Upper lobe of right lung (tissue), 1 donor: ENCODE measurements at regions not wholly inside any gene's neighbourhood (a gene's known extent, or its start where the extent isn't known, plus 50 kb on each side); places are given as distances from the start of the nearest gene placed in this dataset.

Source experiments
- ATAC-seq: fragments of 200-7000 bp; cut with Tn5 transposase; one replicate; pipeline ENCODE4 v1.9.1; 2020; ENCODE audit warnings: mild to moderate bottlenecking, moderate library complexity
- DNase-seq: peaks from one replicate; pipeline ENCODE4 v3.0.0-alpha.2; 2020
- H3K27ac ChIP-seq: fragments of 200-600 bp; one replicate; pipeline ENCODE4 v1.8.0; 2022
- H3K27me3 ChIP-seq: fragments of 200-600 bp; one replicate; pipeline ENCODE4 v1.8.0; 2022; ENCODE audit warnings: mild to moderate bottlenecking
- H3K36me3 ChIP-seq: fragments of 200-600 bp; one replicate; pipeline ENCODE4 v1.8.0; 2022
- H3K4me1 ChIP-seq: fragments of 200-600 bp; one replicate; pipeline ENCODE4 v1.8.0; 2022
- H3K4me3 ChIP-seq: fragments of 200-600 bp; one replicate; pipeline ENCODE4 v1.8.0; 2022; ENCODE audit warnings: mild to moderate bottlenecking
- H3K9me3 ChIP-seq: fragments of 200-600 bp; one replicate; pipeline ENCODE4 v1.8.0; 2022
- intact Hi-C: fragments of 100-400 bp; cut with DNase I; formaldehyde crosslinking; loops from one replicate; pipeline ENCODE4 v1.11.0; 2022
- TF ChIP-seq, protein P1 (sequence below): fragments of 200-600 bp; IDR thresholded peaks from one replicate; pipeline ENCODE4 v1.8.0; 2022; ENCODE audit warnings: antibody characterized with exemption
- donor health status: DM: no; HTN: yes; CAD: no; lungs with severe emphysema.

DNA sequence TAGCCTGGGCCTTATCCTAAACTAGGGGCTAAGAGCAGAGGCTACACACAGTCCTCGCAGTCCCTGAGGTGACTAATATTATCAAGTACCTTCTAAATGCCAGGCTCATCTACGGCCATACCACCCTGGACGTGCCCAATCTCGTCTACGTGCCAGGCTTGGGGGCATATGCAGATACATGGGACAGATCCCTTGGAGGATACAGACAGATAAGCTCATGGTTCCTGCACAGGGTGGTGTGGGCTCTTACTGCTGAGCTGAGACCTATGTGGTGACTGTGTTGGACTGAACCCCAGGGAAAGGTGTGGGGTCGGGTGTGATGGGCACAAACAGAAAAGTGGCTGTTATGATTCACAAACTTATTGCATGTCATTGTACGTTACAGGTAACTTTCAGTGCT lies 268.4 kb upstream of the NEBL start:
- H3K4me3 ChIP-seq: no peak overlapping the region
- H3K36me3 ChIP-seq: no peaks in the 10 kb centered on the region
- H3K27me3 ChIP-seq: no peaks in the 10 kb centered on the region
- ATAC-seq: no peak
- TF ChIP-seq, protein P1, sequence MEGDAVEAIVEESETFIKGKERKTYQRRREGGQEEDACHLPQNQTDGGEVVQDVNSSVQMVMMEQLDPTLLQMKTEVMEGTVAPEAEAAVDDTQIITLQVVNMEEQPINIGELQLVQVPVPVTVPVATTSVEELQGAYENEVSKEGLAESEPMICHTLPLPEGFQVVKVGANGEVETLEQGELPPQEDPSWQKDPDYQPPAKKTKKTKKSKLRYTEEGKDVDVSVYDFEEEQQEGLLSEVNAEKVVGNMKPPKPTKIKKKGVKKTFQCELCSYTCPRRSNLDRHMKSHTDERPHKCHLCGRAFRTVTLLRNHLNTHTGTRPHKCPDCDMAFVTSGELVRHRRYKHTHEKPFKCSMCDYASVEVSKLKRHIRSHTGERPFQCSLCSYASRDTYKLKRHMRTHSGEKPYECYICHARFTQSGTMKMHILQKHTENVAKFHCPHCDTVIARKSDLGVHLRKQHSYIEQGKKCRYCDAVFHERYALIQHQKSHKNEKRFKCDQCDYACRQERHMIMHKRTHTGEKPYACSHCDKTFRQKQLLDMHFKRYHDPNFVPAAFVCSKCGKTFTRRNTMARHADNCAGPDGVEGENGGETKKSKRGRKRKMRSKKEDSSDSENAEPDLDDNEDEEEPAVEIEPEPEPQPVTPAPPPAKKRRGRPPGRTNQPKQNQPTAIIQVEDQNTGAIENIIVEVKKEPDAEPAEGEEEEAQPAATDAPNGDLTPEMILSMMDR: no peak
- no peak for DNase-seq
- H3K27ac ChIP-seq: no peak overlapping the region
- no peaks in the 10 kb centered on the region for H3K4me1 ChIP-seq
- H3K9me3 ChIP-seq: no peaks in the 10 kb centered on the region
- intact Hi-C loops: no loop called here

DNA sequence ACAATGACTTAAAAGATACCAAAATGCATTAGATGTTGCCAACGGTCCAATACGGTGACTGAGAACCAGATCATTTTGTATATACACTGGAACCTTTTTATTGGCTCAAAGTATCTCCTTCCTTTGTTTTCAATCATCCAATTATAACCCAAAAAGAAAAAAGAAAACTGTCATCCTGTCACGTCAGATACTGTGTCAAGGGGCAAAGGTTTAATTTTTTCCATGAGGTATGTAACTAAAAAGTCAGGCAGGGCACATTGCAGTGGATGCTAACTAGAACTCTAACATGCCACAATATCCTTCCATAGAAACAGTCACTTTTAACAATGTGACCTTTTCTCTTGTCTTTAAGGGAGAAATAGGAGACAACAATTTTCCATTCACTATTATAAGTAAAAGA lies 267.6 kb upstream of the NEBL start:
- TF ChIP-seq, protein P1: no peak
- Histone ChIP-seq H3K4me1 (no peaks in the 10 kb centered on the region), H3K27ac (no peak overlapping the region), H3K36me3 (no peaks in the 10 kb centered on the region), H3K27me3 (no peaks in the 10 kb centered on the region), H3K4me3 (no peak overlapping the region), H3K9me3 (no peaks in the 10 kb centered on the region)
- no peak for ATAC-seq
- no peak for DNase-seq
- intact Hi-C loops: no loop called here

DNA sequence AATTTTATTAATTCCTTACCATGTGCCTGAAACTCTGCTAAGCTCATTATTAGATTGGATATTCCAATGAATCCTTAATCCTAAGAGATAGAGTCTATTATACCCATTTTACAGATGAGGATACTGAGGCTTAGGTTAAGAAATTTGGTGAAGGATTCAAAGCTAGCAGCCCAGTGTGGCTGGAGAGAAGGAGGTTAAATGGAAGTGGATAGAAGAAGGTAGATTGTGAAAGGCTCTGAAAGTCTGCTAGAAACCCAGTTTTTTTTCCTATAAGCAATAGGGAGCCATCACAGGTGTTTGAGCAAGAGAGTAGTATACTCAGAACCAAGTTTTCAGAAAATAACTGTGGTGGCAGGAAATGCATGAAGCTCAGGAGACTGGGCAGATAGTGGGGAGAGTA lies 265.8 kb upstream of the NEBL start:
- intact Hi-C loops: no loop called here
- Histone ChIP-seq H3K4me1 (no peaks in the 10 kb centered on the region), H3K27ac (no peak overlapping the region), H3K4me3 (no peak overlapping the region), H3K36me3 (no peaks in the 10 kb centered on the region), H3K27me3 (no peaks in the 10 kb centered on the region), H3K9me3 (no peaks in the 10 kb centered on the region)
- no peak for ATAC-seq
- no peak for DNase-seq
- TF ChIP-seq, protein P1: no peak

DNA sequence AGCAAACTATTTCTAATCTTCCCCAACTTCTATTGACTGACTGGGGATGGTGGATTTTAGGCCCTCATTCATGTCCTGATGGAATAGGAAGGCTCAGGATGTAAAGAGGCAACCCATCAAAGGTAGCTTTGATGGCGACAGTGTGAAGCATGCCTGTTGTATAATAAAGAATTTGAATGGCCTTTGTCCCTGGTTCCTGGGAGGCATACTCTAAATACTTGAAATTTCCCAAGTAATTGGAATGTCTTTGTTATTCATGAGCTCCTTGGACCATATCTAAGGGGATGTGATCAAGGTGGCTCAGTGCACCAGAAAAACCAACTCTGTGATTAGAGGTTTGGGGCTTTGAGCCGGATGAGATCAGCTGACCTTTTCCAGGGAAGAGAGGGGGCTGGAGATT lies 264.5 kb upstream of the NEBL start:
- no peak for DNase-seq
- TF ChIP-seq, protein P1: no peak
- intact Hi-C loops: no loop called here

DNA sequence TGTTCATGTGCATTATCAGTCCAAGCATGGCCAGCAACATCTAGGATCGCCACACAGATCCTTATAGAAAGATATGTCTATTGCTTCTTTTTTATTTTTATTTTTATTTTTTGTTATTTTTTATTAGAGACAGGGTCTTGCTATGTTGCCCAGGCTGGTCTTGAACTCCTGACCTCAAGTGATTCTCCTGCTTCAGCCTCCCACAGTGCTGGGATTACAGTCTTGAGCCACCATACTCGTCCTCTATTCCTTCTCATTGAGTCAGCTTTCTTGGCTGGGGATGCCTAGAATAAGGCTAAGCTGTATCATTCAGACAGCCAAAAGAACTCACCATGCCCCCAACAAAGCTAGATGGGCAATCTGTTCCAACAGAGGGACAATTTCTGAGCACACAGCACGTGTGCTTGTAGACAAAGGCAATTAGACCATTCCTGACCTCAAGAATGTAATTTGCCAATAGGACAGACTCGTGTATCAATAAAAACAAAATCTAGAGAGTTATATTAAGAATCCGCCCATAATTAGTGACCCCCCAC lies 264.0 kb upstream of the NEBL start:
- no peak for ATAC-seq
- Histone ChIP-seq H3K4me3 (no peak overlapping the region), H3K4me1 (no peaks in the 10 kb centered on the region)

More for the DNA sequence above, 264.5 kb upstream of the NEBL start:
- Histone ChIP-seq H3K27ac (no peak overlapping the region), H3K9me3 (no peaks in the 10 kb centered on the region), H3K4me1 (no peaks in the 10 kb centered on the region), H3K27me3 (no peaks in the 10 kb centered on the region), H3K36me3 (no peaks in the 10 kb centered on the region), H3K4me3 (no peak overlapping the region)
- no peak for ATAC-seq

More for the DNA sequence above, 264.0 kb upstream of the NEBL start:
- intact Hi-C loops: no loop called here
- no peaks in the 10 kb centered on the region for H3K9me3 ChIP-seq
- DNase-seq: no peak
- no peaks in the 10 kb centered on the region for H3K36me3 ChIP-seq
- no peaks in the 10 kb centered on the region for H3K27me3 ChIP-seq
- H3K27ac ChIP-seq: no peak overlapping the region
- TF ChIP-seq, protein P1: no peak
